ENCODE measurements at regions not wholly inside any gene's neighbourhood (a gene's known extent, or its start where the extent isn't known, plus 50 kb on each side); places are given as distances from the start of the nearest gene placed in this dataset.

- DNase-seq: no peak
Observed at GRCh38 chr22:48481748-48482147, 1345.9 kb downstream of the BRD1 start.

- DNase-seq: no peak
Observed at GRCh38 chr22:48478529-48479265, 1349.0 kb downstream of the BRD1 start.

GRCh38 chr22:48478124-48478523 is 1349.5 kb downstream of the BRD1 start:
- DNase-seq: no peak

GRCh38 chr22:48477031-48477721 is 1350.5 kb downstream of the BRD1 start:
- DNase-seq: no peak

GRCh38 chr22:48476577-48476976 is 1351.1 kb downstream of the BRD1 start:
- DNase-seq: no peak

GRCh38 chr22:48475661-48476345 is 1351.9 kb downstream of the BRD1 start:
- DNase-seq: no peak

- DNase-seq: no peak
Observed at GRCh38 chr22:48474881-48475280, 1352.8 kb downstream of the BRD1 start.

GRCh38 chr22:48473202-48473601 is 1354.5 kb downstream of the BRD1 start:
- no peak for DNase-seq

GRCh38 chr22:48464246-48464645 is 1363.4 kb downstream of the BRD1 start:
- DNase-seq: no peak

- DNase-seq: no peak
Observed at GRCh38 chr22:48459859-48460823, 1367.5 kb downstream of the BRD1 start.

GRCh38 chr22:48459259-48459658 is 1368.4 kb downstream of the BRD1 start:
- DNase-seq: no peak

GRCh38 chr22:48456449-48456848 is 1371.2 kb downstream of the BRD1 start:
- DNase-seq: no peak

- DNase-seq: no peak
Observed at GRCh38 chr22:48453751-48454485, 1373.8 kb downstream of the BRD1 start.

GRCh38 chr22:48453171-48453570 is 1374.5 kb downstream of the BRD1 start:
- DNase-seq: no peak

GRCh38 chr22:48452766-48453165 is 1374.9 kb downstream of the BRD1 start:
- DNase-seq: no peak

- no peak for DNase-seq
Observed at GRCh38 chr22:48451891-48452290, 1375.8 kb downstream of the BRD1 start.

- no peak for DNase-seq
Observed at GRCh38 chr22:48450188-48450825, 1377.4 kb downstream of the BRD1 start.

- DNase-seq: no peak
Observed at GRCh38 chr22:48449466-48450187, 1378.0 kb downstream of the BRD1 start.

GRCh38 chr22:48448821-48449220 is 1378.9 kb downstream of the BRD1 start:
- no peak for DNase-seq

- no peak for DNase-seq
Observed at GRCh38 chr22:48445113-48445827, 1382.4 kb downstream of the BRD1 start.

All from SW 1271 (cell line).